GM18502 (cell line): ENCODE measurements at regions not wholly inside any gene's neighbourhood (a gene's known extent, or its start where the extent isn't known, plus 50 kb on each side); places are given as distances from the start of the nearest gene placed in this dataset.

Experiments used
- ATAC-seq: cut with Tn5 transposase; IDR thresholded peaks from one replicate; pipeline ENCODE4 v1.9.1; 2021; ENCODE audit warnings: mild to moderate bottlenecking; ENCODE audit not compliant: unreplicated experiment, poor library complexity

- ATAC-seq = no peak
Measured at GRCh38 chr10:111429288-111430028, 352.6 kb downstream of the ADRA2A start.

- ATAC-seq = no peak
Measured at GRCh38 chr10:111430070-111430469, 353.2 kb downstream of the ADRA2A start.

- no peak for ATAC-seq
Measured at GRCh38 chr10:111432588-111432987, 355.8 kb downstream of the ADRA2A start.

DNA sequence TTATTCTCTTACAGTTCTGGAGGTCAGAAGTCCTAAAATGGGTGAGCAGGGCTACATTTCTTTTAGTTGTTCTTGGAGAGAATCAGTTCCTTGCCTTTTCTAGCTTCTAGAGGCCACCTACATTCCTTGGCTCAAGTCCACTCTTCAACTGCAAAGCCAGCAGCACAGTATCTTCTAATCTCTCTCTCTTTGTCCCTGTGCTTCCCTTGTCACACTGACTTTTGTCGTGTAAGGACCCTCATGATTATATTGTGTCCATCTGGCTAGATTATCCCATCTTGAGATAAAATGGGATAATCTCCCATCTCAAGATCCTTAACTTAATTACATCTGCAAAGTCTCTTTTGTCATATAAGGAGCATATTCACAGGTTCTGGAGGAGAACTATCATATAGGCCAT is 359.0 kb downstream of the ADRA2A start:
- ATAC-seq = no peak

DNA sequence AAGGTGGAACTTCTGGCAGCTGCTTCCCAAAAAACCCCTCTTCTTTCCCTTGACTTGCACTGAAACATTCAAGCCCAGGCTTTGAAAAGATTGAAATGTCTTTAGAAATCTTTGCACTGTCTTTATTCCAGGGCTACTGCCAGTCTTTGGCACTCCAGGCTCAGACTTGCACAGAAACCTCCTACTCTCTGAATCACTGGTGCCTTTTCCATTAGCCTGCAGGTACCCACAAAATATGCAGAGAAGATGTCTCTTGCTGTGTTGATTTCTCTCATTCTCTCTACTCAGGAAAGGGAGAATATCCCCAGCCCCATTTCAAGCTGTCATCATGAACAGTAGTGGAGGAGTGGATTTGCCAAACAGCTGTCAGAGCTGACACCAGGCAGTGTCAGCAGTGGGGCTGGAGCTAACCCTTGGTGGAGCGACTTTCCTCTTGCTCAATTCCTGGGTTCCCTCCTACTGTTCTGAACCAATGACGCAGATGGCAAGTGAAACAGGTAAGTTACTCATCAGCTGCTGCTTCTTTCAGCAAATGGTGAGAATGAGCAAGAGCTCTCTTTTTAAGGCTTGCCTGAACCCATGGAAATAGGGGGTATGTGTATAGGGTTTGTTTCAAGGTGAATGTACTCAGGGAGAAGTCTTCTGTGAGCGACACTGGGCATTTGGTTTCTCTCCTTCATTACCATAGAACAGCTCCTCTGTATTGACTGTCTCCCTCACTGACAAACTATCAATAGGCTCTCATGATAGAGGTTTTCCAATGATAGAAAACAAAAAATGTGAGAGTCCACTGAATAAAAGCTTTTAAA is 362.4 kb downstream of the ADRA2A start:
- no peak for ATAC-seq

GRCh38 chr10:111440501-111440900 is 363.7 kb downstream of the ADRA2A start:
- no peak for ATAC-seq

GRCh38 chr10:111445667-111446066 is 368.8 kb downstream of the ADRA2A start:
- ATAC-seq = no peak

DNA sequence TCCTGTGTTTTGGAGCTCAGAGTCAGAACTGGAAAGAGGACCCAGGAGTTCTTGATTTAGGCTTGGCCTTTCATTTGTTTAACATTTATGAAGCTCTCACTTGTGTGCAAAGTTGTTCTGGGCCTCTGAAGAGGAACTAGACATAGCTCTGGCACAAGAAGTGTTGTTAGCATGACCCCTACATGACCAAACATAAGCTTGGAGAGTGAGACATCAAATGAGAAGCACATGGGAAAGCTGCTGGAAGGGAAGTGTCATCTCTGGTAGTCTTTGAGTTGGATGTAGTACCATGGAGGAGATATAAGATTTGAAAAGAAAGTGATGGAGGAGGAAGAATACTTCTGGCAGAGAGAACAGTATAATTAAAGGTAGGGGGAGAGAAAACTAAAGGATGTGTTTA is 370.1 kb downstream of the ADRA2A start:
- ATAC-seq = no peak

- no peak for ATAC-seq
Measured at GRCh38 chr10:111452153-111452552, 375.3 kb downstream of the ADRA2A start.

GRCh38 chr10:111455776-111456426 is 379.1 kb downstream of the ADRA2A start:
- no peak for ATAC-seq

DNA sequence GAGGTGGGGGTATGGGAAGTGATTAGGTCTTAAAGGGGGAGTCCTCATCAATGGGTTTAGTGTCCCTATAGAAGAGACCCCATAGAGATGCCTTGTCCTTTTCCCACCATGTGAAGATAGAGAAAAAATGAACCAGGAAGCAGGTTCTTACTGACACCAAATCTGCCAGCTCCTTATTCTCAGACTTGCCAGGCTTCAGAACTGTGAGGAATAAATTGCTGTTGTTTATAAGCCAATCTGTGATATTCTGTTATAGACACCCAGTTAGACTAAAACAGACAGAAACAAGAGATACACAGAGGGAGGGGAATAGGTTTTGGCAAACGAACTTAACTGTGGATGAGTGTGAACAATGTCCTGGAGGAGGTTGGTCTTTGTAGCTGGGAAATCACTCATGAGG is 381.4 kb downstream of the ADRA2A start:
- no peak for ATAC-seq

GRCh38 chr10:111459967-111460366 is 383.1 kb downstream of the ADRA2A start:
- no peak for ATAC-seq

GRCh38 chr10:111472445-111472844 is 395.6 kb downstream of the ADRA2A start:
- no peak for ATAC-seq

- no peak for ATAC-seq
Measured at GRCh38 chr10:111473361-111473760, 396.5 kb downstream of the ADRA2A start.

DNA sequence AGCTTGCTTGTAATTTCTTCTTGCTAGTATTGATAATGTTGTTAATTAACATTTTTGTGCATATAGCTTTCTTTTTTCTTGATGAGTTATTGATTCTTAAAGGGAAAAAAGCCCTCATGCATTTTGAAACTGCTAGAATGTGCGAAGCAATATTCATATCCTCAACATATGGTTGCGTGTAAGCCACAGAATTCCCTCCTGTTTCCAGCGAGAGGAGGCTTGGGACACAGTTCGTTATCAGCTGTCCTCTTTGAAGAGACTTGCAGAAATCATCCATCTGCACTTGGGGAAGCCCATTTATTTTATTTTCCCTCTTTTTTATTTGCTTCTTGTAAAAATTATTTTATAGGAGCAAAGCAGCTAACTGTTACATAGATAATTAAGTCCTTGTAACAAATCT is 398.0 kb downstream of the ADRA2A start:
- ATAC-seq = no peak

DNA sequence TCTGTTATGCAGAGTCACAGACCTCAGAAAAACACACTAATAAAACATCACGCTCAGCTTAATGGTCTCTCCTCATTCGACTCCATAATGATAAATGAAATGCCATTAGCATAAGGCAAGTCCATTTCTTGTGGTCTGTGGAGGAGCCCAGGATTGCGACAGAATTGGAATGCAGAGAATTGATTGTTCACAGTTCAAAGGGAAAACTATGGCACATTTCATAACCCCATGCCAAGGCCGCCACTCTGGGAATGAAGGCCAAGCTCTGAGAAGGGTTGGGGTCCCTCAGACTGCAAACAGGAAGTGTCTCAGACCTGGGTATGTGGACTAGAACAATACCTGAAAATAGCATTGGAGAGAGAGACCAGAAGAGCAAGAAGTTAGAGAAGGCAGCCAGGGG is 398.9 kb downstream of the ADRA2A start:
- ATAC-seq = no peak

GRCh38 chr10:111478651-111479050 is 401.8 kb downstream of the ADRA2A start:
- no peak for ATAC-seq

GRCh38 chr10:111479966-111480365 is 403.1 kb downstream of the ADRA2A start:
- no peak for ATAC-seq

DNA sequence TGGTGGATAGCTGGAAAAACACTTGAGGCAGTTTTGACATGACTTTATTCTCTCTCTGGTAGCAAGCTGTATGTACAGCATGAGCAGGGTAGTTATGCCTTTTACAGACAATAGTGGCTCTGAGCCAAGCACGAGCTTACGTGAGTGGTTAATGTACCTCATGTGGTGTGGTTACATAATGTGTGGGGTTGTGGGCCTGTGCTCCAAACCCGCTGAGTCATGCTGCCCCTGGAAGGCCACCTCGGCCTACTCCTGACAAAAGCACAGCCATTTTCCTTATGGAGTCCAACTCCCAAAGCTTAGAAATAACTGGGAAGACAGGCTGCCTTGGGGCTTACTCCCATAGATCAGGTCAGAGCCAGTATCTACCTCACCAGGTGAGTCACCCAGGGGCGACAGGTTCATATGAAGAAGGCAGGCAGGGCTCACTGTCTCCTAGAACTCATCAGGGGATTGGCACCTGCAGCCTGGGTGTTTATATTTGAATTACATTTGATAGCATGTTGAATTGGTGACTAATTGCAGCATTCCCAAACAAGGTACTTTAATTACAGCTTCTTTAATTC is 404.5 kb downstream of the ADRA2A start:
- no peak for ATAC-seq

DNA sequence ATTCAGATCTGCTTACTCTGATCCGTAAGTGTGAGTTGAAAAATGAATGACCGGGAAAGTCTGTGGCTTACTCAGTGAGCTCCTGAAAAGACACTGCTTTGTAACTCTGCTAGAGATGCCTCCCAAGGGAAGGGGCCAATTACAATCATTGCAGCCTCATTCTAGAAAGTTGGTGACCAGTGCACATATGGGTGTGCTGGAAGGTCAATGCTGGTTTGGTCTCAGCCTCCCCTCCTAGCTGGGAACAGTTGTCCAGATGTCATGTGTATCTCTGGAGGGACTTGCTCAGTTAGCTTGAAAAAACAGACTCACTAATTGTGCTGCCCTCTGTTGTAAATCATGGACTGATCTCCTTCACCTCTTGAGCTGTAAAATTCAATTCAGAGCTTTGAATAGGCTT is 405.0 kb downstream of the ADRA2A start:
- no peak for ATAC-seq

- ATAC-seq = no peak
Measured at GRCh38 chr10:111482621-111483216, 405.9 kb downstream of the ADRA2A start.
